H54 (cell line): ENCODE measurements at regions not wholly inside any gene's neighbourhood (a gene's known extent, or its start where the extent isn't known, plus 50 kb on each side); places are given as distances from the start of the nearest gene placed in this dataset.
"Not testable (repeated sequence)": the region's sequence is repeated elsewhere in the genome, so short reads cannot be mapped to it uniquely, and the experiment has no call there.

ENCODE experiments used
- DNase-seq: peaks from one replicate; pipeline ENCODE4 v3.0.0; 2011; ENCODE audit warnings: low spot score, mixed read lengths; ENCODE audit not compliant: insufficient read length
- FAIRE-seq: peaks from 3 replicates; lab custom pipeline; 2011; peaks lifted over from hg19 to GRCh38; lab: Jason Lieb, UNC
- POLR2A ChIP-seq: IDR thresholded peaks from 2 replicates; pipeline ENCODE4 v1.6.1; 2011; ENCODE audit warnings: low read depth, mild to moderate bottlenecking, low read length

DNA sequence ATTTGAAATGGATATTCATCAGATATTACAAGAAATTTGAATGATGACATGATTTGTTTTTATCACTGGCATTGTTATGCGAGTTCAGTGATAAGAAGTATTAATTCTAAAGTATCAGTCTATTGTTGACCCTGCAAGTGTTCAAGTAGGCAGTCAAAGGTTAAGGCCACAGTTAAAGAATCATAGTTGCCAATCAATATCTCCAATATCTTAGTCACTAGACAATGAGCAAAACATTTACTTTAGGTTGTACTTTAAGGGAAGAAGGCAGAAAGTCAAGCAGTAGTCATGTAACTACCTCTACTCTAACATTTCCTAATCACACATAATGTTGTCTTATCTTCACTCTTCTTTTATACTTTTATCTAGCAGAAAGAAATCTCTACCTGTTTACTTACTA lies 709.8 kb downstream of the PCDH17 start:
- no peak for FAIRE-seq

DNA sequence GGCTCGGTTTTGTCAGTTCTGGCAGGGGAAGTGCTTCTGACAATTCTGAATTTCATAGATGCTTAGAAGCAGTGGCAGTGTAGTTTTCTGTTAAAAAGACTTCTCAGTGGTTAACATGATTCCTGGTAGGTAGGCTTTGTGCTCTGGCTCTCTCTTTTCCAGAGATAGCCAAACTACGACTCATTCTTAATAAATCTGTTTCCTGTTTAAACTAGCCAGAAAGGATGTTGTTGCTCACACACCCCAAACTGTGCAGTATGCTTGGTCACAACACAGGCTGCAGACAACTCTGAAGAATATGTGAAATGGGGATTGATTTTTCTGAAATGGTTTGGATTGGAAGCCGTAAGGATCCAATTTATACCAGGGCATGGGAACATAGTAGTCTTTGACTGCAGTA lies 711.5 kb downstream of the PCDH17 start:
- DNase-seq (no peak), FAIRE-seq (no peak)
- no peak for TF ChIP-seq POLR2A

More for the DNA sequence above, 709.8 kb downstream of the PCDH17 start:
- TF ChIP-seq POLR2A = no peak
- DNase-seq = no peak

DNA sequence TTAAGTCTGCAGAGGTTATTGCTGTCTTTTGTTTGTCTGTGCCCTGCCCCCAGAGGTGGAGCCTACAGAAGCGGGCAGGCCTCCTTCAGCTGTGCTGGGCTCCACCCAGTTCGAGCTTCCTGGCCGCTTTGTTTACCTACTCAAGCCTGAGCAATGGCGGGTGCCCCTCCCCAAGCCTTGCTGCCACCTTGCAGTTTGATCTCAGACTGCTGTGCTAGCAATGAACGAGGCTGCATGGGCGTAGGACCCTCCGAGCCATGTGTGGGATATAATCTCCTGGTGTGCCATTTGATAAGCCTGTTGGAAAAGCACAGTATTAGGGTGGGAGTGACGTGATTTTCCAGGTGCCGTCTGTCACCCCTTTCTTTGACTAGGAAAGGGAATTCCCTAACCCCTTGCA lies 720.6 kb downstream of the PCDH17 start:
- not testable (repeated sequence) for FAIRE-seq, DNase-seq

DNA sequence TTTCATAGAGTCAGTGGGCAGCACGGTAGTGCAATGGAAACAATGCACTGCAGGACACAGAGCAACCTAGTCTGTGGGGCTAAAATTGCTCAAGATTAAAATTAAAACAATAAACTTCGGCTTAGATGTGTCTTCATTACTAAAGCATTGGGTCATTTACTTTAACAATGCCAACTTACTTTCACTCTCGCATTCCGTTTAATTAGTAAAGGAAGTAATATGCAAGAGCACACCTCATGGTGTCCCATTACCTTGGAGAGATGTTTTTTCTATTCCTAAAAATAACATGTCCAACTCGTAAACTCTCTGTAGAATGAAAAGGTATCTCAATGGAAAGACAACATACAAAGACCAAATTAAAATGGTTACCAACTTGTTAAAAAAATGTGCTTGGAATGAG lies 738.4 kb downstream of the PCDH17 start:
- DNase-seq = no peak
- FAIRE-seq = no peak
- no peak for TF ChIP-seq POLR2A

DNA sequence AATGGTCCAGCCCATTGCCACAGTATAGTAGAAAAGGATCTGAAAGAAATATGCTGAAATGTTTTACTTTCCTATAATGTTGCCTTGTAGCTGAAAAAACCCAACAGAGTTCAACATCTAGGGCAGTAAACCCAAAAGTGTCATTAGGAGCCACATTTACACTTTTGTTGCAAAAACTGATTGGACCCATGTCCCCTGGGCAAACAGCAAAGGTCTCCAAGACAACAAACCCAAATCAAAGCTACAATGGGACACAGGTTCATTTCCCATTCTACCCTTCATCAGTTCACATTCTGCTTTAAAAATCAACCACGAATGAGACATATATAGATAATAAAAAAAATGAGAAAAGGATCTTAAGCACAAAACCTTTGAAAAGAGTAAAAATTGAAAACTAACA lies 744.8 kb downstream of the PCDH17 start:
- TF ChIP-seq POLR2A = no peak
- FAIRE-seq = no peak

DNA sequence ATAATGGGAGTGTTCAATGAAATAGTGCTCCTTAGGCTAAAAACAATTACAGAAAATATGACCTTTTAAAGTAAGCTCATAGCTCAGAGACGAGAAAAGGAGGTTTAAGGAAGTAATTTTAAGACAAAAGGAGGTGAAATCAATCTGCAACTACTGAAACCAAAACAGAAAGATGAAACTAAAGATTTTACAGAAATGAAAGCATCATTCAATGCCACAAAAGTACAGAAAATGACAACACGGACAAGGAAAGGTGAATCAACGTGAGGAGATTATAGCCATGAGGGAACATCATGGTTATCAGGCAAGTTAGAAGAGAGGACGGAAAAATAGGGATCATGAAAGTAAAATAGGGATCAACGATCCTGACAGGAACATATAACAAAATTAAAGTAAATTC lies 745.2 kb downstream of the PCDH17 start:
- DNase-seq = no peak

More for the DNA sequence above, 744.8 kb downstream of the PCDH17 start:
- no peak for DNase-seq

DNA sequence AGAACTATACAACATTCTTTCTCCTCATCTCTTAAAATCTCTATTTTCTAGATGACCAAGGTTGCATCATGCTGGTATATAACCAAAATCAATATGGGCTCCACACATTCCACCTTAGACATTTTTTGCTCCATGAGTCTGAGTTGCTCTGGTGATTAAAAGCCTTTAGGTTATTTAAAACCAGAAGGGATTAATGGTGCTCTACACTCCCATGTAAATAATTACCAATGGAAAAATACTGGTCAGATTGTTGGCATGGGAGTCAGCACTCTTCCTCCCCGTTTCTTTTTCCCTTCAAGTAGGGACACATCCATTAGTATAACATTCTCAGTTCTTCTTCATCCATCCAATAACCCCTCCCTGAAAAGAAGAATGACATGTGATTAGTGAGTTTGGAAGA lies 747.7 kb downstream of the PCDH17 start:
- no peak for TF ChIP-seq POLR2A
- DNase-seq = no peak
- FAIRE-seq = no peak

More for the DNA sequence above, 745.2 kb downstream of the PCDH17 start:
- FAIRE-seq = no peak
- TF ChIP-seq POLR2A = no peak

DNA sequence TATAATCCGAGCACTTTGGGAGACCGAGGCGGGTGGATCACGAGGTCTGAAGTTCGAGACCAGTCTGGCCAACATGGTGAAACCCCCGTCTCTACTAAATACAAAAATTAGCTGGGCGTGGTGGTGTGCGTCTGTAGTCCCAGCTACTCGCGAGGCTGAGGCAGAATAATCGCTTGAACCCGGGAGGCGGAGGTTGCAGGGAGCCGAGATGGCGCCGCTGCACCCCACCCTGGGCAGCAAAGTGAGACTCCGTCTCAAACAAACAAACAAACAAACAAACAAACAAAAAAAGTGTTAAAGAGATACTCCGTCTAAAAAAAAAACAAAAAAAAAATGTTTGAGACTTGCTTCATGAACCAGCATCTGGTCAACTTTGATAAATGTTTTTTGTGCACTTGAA lies 753.8 kb downstream of the PCDH17 start:
- DNase-seq = not testable (repeated sequence)

DNA sequence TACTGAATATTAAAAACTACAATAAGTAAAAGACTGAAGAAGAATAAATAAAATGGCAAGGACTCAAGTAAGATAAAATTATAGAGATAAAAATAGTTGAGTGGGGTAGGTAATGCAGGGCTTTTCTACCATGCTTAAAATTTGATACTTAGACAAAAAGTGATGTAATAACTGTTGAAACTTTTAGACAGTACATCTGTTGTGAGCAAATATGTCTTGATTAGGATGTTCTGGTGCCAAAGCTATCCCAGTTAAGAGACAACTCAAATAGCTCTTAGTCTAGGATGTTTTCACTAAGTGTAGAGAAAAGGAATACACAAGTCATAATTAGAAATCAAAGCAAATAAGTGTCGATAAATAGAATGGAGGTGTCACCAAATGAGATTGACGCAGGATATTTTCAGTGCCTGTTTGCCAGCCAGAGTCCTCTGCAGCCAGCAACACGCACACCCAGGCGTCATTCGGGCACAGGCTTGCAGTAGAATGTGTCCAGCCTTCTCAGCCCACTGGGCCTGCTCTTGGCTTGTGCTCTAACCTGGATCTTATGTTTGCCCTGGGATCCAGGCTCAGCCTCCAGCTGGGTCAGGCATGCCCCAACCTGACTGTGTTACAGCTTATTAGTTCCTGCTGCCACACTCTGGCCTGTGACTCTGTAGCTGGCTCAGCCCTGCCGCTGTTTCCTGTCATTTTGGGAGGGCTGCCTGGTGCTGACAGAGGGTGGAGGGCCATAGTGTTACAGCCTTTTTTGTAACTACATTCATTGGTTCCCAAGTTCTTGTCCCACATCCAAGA lies 766.2 kb downstream of the PCDH17 start:
- DNase-seq = no peak
- FAIRE-seq = no peak
- no peak for TF ChIP-seq POLR2A

More for the DNA sequence above, 753.8 kb downstream of the PCDH17 start:
- not testable (repeated sequence) for FAIRE-seq

DNA sequence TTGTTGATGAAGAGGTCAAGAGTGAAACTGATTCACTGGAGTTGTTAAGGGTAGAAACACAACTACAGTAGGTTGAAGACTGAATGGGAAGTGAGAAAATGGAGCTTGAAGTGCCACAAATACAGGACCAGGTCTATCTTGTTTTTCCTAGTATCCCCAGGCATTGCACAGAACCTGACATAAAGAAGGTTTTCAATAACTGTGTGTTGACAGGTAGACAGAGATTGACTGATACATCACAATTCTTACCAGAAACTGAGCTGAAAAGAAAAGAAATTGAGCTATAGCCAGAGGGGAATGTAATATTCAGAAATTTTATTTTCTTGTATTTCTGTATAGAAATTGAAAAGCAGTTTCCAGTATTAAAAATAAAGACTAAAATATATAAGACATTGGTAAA lies 767.7 kb downstream of the PCDH17 start:
- DNase-seq (no peak), FAIRE-seq (no peak)
- TF ChIP-seq POLR2A = no peak

DNA sequence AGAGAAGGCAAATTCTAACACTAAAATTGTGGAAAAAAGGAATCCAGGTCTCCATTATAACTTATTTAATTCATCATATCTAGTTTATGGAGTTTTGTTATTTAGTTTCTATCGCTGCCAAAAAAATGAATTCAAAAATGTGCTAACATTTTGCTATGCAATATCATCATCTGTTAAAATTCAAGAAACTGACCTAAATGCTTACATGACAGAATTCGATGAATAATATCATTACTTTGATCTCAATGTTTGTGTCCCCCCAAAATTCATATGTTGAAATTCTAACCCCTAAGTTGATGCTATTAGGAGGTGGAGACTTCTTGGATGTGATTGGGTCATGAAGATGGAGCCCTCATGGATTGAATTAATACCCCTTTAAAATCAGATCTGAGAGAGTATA lies 775.0 kb downstream of the PCDH17 start:
- FAIRE-seq = no peak
- no peak for TF ChIP-seq POLR2A
- no peak for DNase-seq

DNA sequence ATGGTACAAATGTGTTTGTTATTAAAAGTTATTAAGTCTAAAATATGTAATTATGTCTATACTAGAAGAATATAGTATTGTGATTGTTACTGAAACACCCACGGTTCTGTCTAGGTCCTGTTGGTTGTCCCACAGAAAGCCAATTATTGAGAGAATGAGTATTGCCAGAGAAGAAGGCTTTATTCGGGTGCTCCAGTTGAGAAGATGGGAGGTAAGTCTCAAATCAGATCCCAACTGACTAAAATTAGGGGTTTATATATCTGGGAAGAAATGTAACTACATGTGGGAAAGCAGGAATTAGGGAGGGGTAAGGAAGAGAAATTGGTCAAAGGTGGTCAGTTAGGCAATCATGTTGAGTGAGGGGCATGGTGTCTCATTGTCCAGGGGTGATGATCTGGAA lies 798.4 kb downstream of the PCDH17 start:
- DNase-seq (no peak), FAIRE-seq (no peak)
- no peak for TF ChIP-seq POLR2A

DNA sequence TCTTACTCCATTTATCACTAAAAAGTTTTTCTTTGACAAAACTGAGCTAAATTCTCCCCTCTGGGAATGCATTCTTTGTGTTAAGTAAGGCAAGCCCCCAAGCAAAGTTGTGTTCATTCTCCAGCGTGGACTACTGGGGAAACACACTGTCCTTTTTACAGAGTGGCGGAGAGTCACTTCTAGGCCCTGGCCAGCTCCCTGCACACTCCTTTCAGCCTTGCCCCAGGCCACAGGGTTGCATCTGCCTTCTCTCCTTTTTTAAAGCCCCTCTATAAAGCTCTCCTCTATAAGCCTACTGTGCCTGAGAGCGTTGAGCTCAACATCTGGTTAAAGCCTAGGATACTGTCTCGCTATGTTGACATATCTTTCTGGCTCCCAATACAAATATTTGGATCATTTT lies 803.4 kb downstream of the PCDH17 start:
- TF ChIP-seq POLR2A = no peak
- DNase-seq (no peak), FAIRE-seq (no peak)

DNA sequence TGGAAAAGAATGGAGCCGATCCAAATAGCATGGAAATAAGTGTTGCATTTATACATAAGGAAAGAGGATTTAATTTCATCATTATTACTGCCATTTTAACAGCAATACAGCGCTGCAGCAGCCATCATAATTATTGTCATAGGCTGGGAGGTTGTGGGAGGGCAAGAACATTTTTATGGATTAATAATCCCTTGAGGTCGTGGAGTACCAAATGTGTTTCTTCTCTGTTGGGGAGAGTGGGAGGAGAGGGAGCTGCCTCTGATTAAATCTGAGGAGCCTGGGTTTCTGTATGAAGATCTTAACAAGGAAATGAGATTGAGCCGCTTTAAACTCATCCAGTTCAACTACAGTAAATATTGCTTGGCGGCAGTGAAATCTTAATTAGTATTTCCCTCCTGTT lies 805.9 kb downstream of the PCDH17 start:
- no peak for FAIRE-seq
- TF ChIP-seq POLR2A = no peak
- DNase-seq = no peak

DNA sequence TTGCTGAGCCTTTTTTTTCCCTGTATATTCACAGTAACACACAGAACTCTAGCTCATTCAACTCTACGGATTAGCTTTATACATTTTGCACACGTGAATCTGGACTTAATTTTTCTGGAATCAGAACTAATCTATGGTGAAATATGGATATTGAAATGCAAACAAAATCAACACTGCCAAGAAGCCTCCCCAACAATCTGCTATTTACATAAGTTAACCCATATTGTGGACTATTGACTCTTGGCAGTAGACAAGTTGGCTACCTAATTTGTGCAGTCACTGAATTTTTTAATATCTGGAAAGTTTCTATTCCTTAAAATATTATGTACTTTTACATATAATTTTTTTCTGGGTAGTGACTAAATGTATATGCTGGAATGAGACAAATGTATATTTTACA lies 815.4 kb downstream of the PCDH17 start:
- no peak for DNase-seq
- no peak for TF ChIP-seq POLR2A
- no peak for FAIRE-seq
